ENCODE measurements at regions not wholly inside any gene's neighbourhood (a gene's known extent, or its start where the extent isn't known, plus 50 kb on each side); places are given as distances from the start of the nearest gene placed in this dataset.

DNA sequence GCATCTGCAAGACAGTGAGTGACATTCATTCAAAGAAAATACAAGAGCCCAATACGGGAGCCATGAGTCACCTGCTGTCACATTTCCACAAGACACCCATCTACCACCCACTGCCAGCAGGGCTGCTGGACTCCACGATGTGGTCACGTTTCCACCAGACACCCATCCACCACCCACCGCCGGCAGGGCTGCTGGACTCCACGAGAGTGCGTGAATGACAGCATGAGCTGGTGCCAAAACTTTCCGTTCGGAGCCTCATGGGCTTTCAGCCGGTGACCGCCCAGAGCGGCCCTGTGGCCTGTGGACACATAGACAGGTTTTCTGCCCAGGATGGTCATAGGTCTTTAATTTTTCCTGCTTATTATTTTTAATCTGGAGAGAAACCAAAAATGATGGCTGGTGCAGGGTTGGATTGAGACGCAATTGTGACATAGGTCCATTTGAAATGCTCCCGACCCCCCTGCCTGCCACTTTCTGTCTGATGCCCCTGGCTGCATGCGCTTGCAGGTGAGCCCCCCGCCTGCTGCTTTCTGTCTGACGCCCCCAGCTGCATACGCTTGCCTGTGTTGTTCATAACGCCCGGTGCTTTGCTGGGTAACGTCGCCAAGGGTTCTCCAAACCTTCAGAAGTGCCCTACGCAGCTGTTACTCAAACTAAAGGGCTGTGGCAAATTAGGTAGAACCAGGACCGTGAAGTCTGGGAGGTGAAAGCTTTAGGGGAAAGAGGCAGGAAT lies 59.1 kb upstream of the SMOC2 start:
- no peak for DNase-seq
- no peaks in the 10 kb centered on the region for H3K9me3 ChIP-seq (replicated peaks in 1 of 3)
- H3K36me3 ChIP-seq (replicated peaks in 1 of 2): no peaks in the 10 kb centered on the region
- TF ChIP-seq POLR2A (IDR thresholded peaks at IDR 0.05) (no peak), CTCF (IDR thresholded peaks at IDR 0.05) (no peak)
- H3K27ac ChIP-seq: no peak overlapping the region
- WGBS, 4 donors: 80 to 92% (median 87%) methylated on average over 12 to 24 of the region's 24 CpGs
- intact Hi-C loops (cut with DNase I): no loop called here
- no peaks in the 10 kb centered on the region for H3K4me1 ChIP-seq (replicated peaks in 1 of 2)
- H3K27me3 ChIP-seq: no peaks in the 10 kb centered on the region
- no peak overlapping the region for H3K4me3 ChIP-seq

DNA sequence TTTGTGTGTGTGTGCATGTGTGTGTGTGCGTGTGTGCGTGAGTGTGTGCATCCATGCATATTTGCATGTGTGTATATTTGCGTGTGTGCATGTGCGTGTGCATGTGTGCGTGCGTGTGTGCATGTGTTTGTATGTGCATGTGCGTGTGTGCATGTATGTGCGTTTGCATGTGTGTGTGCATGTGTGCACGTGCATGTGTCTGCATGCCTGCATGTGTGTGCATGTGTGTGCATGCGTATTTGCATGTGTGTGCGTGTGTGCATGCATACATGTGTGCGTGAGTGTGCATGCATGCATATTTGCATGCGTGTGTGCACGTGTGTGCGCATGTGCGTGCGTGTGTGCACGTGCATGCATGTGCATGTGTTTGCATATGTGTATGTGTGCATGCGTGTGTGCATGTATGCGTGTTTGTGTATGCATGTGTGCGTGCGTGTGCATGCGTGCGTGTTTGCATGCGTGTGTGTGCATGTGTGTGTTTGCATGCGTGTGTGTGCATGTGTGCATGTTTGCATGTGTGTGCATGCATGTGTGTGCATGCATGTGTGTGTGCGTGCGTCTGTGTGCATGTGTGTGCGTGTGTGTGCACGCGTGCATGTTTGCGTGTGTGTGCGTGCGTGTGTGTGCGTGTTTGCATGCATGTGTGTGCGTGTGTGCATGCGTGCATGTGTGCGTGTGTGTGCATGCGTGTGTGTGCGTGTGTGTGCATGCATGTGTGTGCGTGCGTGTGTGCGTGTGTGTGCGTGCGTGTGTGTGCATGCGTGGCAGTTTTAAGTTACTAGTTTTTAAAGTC lies 57.7 kb upstream of the SMOC2 start:
- WGBS, 4 donors: 74 to 91% (median 80%) methylated on average over 28 to 46 of the region's 46 CpGs
- TF ChIP-seq POLR2A (IDR thresholded peaks at IDR 0.05): no peak
- TF ChIP-seq CTCF (IDR thresholded peaks at IDR 0.05): no peak
- intact Hi-C loops (cut with DNase I): no loop called here
- H3K9me3 ChIP-seq (replicated peaks in 1 of 3): no peaks in the 10 kb centered on the region
- H3K27me3 ChIP-seq: no peaks in the 10 kb centered on the region
- no peak overlapping the region for H3K27ac ChIP-seq
- no peaks in the 10 kb centered on the region for H3K36me3 ChIP-seq (replicated peaks in 1 of 2)
- H3K4me3 ChIP-seq: no peak overlapping the region
- no peak for DNase-seq
- no peaks in the 10 kb centered on the region for H3K4me1 ChIP-seq (replicated peaks in 1 of 2)

- intact Hi-C loops (cut with DNase I): no loop called here
- WGBS, 4 donors: 76 to 81% (median 78%) methylated on average over 31 of the region's 31 CpGs
- no peak overlapping the region for H3K27ac ChIP-seq
- no peaks in the 10 kb centered on the region for H3K9me3 ChIP-seq (replicated peaks in 1 of 3)
- DNase-seq: no peak
- no peaks in the 10 kb centered on the region for H3K27me3 ChIP-seq
- no peak overlapping the region for H3K4me3 ChIP-seq
- H3K4me1 ChIP-seq (replicated peaks in 1 of 2): no peaks in the 10 kb centered on the region
- TF ChIP-seq CTCF (IDR thresholded peaks at IDR 0.05): no peak
- no peaks in the 10 kb centered on the region for H3K36me3 ChIP-seq (replicated peaks in 1 of 2)
Measured at GRCh38 chr6:168384045-168385036, 56.6 kb upstream of the SMOC2 start.
